HCT116 (cell line): ENCODE measurements at regions not wholly inside any gene's neighbourhood (a gene's known extent, or its start where the extent isn't known, plus 50 kb on each side); places are given as distances from the start of the nearest gene placed in this dataset.
"Not testable (repeated sequence)": the region's sequence is repeated elsewhere in the genome, so short reads cannot be mapped to it uniquely, and the experiment has no call there.

Experiments used
- ATAC-seq: fragments of 200-7000 bp; cut with Tn5 transposase; 2 replicates; pipeline ENCODE4 v1.9.1; 2020; ENCODE audit warnings: mild to moderate bottlenecking, moderate library complexity
- BruUV-seq: library from RNA; stranded (reverse); fragments of 400-500 nt; replicated peaks from 2 replicates; lab custom pipeline; 2021; lab: Mats Ljungman, UMichigan
- CTCF ChIA-PET: fragments of 300-600 bp; sonication (Branson Sonifier 250); formaldehyde crosslinking; loops from one replicate; lab custom pipeline; 2021; ENCODE audit warnings: antibody characterized with exemption; lab: Charles Lee
- POLR2A ChIA-PET: fragments of 300-600, 350-600 bp; sonication (Branson Sonifier 250); formaldehyde crosslinking; loops from one replicate; lab custom pipeline; 2021; ENCODE audit warnings: antibody characterized with exemption; lab: Charles Lee
- RAD21 ChIA-PET, 2 experiments: fragments of 300-600 bp; sonication (Branson Sonifier 250); formaldehyde crosslinking; loops; one replicate each; lab custom pipeline; 2023; ENCODE audit warnings: low total read pairs in 2 of 2; ENCODE audit not compliant: uncharacterized antibody in 2 of 2, unreplicated experiment in 2 of 2, low non-redundant PET in 1 of 2; lab: Charles Lee
- DNase-seq: peaks from one replicate; pipeline ENCODE4 v3.0.0-alpha.2; 2010; ENCODE audit warnings: low read depth, low spot score
- H2AFZ ChIP-seq: fragments of 200-600 bp; shearing (Covaris generic), sonication (generic); 2 replicates; pipeline ENCODE4 v1.6.1; 2017; ENCODE audit warnings: low read depth, mixed run types, mixed read lengths, antibody characterized with exemption, low read length; ENCODE audit not compliant: poor library complexity, severe bottlenecking
- H3K27ac ChIP-seq: 2 replicates; pipeline ENCODE4 v1.5.1; 2012; ENCODE audit warnings: low read depth, low read length
- H3K27me3 ChIP-seq: fragments of 200-600 bp; sonication (generic); 2 replicates; pipeline ENCODE4 v1.6.1; 2016; ENCODE audit warnings: mixed run types, low read length, mixed read lengths; ENCODE audit not compliant: insufficient read depth
- H3K36me3 ChIP-seq, 2 experiments: fragments of 200-500 bp in 1 of 2; fragments of 200-600 bp in 1 of 2; sonication (Bioruptor generic) in 1 of 2; sonication (generic) in 1 of 2; 2 replicates each; pipeline versions ENCODE4 v1.5.1 to v1.6.1; 2014 to 2016; ENCODE audit warnings: low read length in 2 of 2, inconsistent platforms in 1 of 2, mixed read lengths in 1 of 2, mixed run types in 1 of 2; ENCODE audit not compliant: insufficient read depth in 2 of 2, control insufficient read depth in 1 of 2
- H3K4me1 ChIP-seq, 2 experiments: fragments of 200-600 bp in 1 of 2; sonication (generic) in 1 of 2; 2 replicates each; pipeline versions ENCODE4 v1.5.1 to v1.6.1; 2012 to 2017; ENCODE audit warnings: low read length in 2 of 2, inconsistent platforms in 1 of 2, mild to moderate bottlenecking in 1 of 2, mixed read lengths in 1 of 2, mixed run types in 1 of 2, moderate library complexity in 1 of 2; ENCODE audit not compliant: insufficient read depth in 2 of 2, control insufficient read depth in 1 of 2
- H3K4me2 ChIP-seq: fragments of 200-600 bp; sonication (generic); 2 replicates; pipeline ENCODE4 v1.6.1; 2017; ENCODE audit warnings: mixed run types, low read length, mixed read lengths
- H3K4me3 ChIP-seq, 2 experiments: fragments of 200-600 bp in 1 of 2; sonication (generic) in 1 of 2; replicated peaks in 1 of 2; 2 replicates each; pipeline ENCODE4 v1.5.1; 2011 to 2016; ENCODE audit warnings: low read length in 2 of 2, control low read depth in 1 of 2, low read depth in 1 of 2, mild to moderate bottlenecking in 1 of 2, mixed read lengths in 1 of 2, mixed run types in 1 of 2
- H3K79me2 ChIP-seq: fragments of 200-600 bp; sonication (generic); 2 replicates; pipeline ENCODE4 v1.6.1; 2017; ENCODE audit warnings: mild to moderate bottlenecking, mixed run types, low read length, moderate library complexity, mixed read lengths; ENCODE audit not compliant: insufficient read depth
- H3K9ac ChIP-seq: fragments of 200-600 bp; sonication (generic); 2 replicates; pipeline ENCODE4 v1.6.1; 2016; ENCODE audit warnings: low read length, mixed read lengths
- H3K9me2 ChIP-seq: fragments of 200-600 bp; sonication (generic), shearing (Covaris generic); 2 replicates; pipeline ENCODE4 v1.6.1; 2017; ENCODE audit warnings: mixed run types, mild to moderate bottlenecking, moderate library complexity; ENCODE audit not compliant: insufficient read depth
- H3K9me3 ChIP-seq, 2 experiments: fragments of 200-500 bp in 1 of 2; fragments of 200-600 bp in 1 of 2; sonication (Bioruptor generic) in 1 of 2; sonication (generic) in 1 of 2; 2 replicates each; pipeline ENCODE4 v1.6.1; 2014 to 2017; ENCODE audit warnings: low read length in 2 of 2, mixed read lengths in 2 of 2, inconsistent platforms in 1 of 2, low read depth in 1 of 2, mild to moderate bottlenecking in 1 of 2, mixed run types in 1 of 2, moderate library complexity in 1 of 2; ENCODE audit not compliant: control insufficient read depth in 1 of 2, insufficient read depth in 1 of 2
- H4K20me1 ChIP-seq: fragments of 200-600 bp; sonication (generic), shearing (Covaris generic); 2 replicates; pipeline ENCODE4 v1.6.1; 2017; ENCODE audit warnings: mixed run types, mild to moderate bottlenecking, moderate library complexity; ENCODE audit not compliant: insufficient read depth
- CTCF ChIP-seq, 3 experiments: fragments of 200-600 bp in 1 of 3; sonication (generic) in 1 of 3; IDR thresholded peaks in 2 of 3; conservative IDR thresholded peaks in 1 of 3; 2 replicates each; pipeline ENCODE4 v1.5.1; 2012 to 2017; ENCODE audit warnings: low read depth in 2 of 3, low read length in 2 of 3, antibody characterized with exemption in 1 of 3, borderline replicate concordance in 1 of 3, control low read depth in 1 of 3, mild to moderate bottlenecking in 1 of 3, mixed read lengths in 1 of 3, mixed run types in 1 of 3, moderate library complexity in 1 of 3; ENCODE audit not compliant: insufficient read depth in 1 of 3
- ELF1 ChIP-seq: IDR thresholded peaks from 2 replicates; pipeline ENCODE4 v1.6.1; 2012; ENCODE audit warnings: low read depth, borderline replicate concordance
- FOSL1 ChIP-seq: IDR thresholded peaks from 2 replicates; pipeline ENCODE4 v1.6.1; 2012; ENCODE audit warnings: low read depth
- POLR2A ChIP-seq: IDR thresholded peaks from 2 replicates; pipeline ENCODE4 v1.7.0; 2011; ENCODE audit warnings: borderline replicate concordance; ENCODE audit not compliant: insufficient read depth, insufficient read length; ENCODE audit errors: extremely low read depth
- RAD21 ChIP-seq: IDR thresholded peaks from 2 replicates; pipeline ENCODE4 v1.6.1; 2012; ENCODE audit warnings: low read depth, mild to moderate bottlenecking
- REST ChIP-seq: IDR thresholded peaks from 2 replicates; pipeline ENCODE4 v1.6.1; 2012; ENCODE audit warnings: low read depth
- SIN3A ChIP-seq: IDR thresholded peaks from 2 replicates; pipeline ENCODE4 v1.6.1; 2012; ENCODE audit warnings: low read depth
- SRF ChIP-seq: IDR thresholded peaks from 2 replicates; pipeline ENCODE4 v1.6.1; 2012; ENCODE audit warnings: low read depth
- YY1 ChIP-seq: IDR thresholded peaks from 2 replicates; pipeline ENCODE4 v1.6.1; 2011; ENCODE audit warnings: low read length, low read depth, moderate library complexity, mild to moderate bottlenecking; ENCODE audit not compliant: insufficient replicate concordance; ENCODE audit errors: extremely low read depth
- ZFX ChIP-seq: fragments of 450-650 bp; IDR thresholded peaks from 2 replicates; pipeline ENCODE4 v1.6.1; 2017
- ZNF274 ChIP-seq: fragments of 200-500 bp; sonication (Bioruptor generic); IDR thresholded peaks from 2 replicates; pipeline ENCODE4 v1.6.1; 2014; ENCODE audit warnings: mild to moderate bottlenecking, low read depth, low read length, inconsistent platforms
- intact Hi-C: fragments of 100-400 bp; cut with micrococcal nuclease; formaldehyde crosslinking; loops from 2 replicates; pipeline ENCODE4 v1.10.0; 2022
- TF ChIP-seq, protein P1 (sequence below): IDR thresholded peaks from 2 replicates; pipeline ENCODE4 v1.6.1; 2012

DNA sequence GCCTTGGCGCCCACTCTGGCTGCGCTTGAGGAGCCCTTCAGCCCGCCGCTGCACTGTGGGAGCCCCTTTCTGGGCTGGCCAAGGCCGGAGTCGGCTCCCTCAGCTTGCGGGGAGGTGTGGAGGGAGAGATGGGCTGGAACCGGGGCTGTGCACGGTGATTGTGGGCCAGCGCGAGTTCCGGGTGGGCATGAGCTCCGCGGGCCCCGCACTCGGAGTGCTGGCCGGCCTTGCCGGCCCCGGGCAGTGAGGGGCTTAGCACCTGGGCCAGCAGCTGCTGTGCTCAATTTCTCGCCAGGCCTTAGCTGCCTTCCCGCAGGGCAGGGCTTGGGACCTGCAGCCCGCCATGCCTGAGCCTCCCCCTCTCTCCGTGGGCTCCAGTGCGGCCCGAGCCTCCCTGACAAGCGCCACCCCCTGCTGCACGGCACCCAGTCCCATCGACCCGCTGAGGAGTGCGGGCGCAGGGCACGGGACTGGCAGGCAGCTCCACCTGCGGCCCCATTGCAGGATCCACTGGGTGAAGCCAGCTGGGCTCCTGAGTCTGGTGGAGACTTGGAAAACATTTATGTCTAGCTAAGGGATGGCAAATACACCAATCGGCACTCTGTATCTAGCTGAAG is 643.6 kb upstream of the CPEB2 start:
- intact Hi-C loops, ATAC-seq, H3K27me3 ChIP-seq, H3K27ac ChIP-seq, H4K20me1 ChIP-seq, H3K36me3 ChIP-seq, BruUV-seq, H3K9me2 ChIP-seq, H3K4me2 ChIP-seq, H3K79me2 ChIP-seq, H3K9ac ChIP-seq, RAD21 ChIA-PET, DNase-seq, CTCF ChIA-PET, POLR2A ChIA-PET, H3K4me3 ChIP-seq, H3K4me1 ChIP-seq, H2AFZ ChIP-seq, H3K9me3 ChIP-seq: not testable (repeated sequence)

DNA sequence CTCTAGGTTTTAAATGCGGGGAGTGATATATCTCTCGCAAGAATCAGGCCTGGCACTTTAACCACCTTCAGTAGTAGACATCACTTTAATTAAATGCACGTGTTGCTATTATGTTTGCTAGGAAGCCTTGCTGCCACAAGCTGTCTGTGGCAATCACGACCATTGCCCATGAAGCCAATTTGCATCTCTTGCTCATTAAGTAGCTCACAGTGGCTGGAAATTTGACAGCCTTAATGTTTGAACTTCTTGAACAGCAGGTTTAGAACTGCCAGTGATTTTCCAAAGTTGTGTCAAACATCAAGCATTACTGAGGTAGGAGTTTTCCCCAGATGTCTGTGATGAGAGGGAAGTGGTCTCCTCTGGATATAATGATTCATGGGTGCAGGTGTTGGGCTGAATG is 642.3 kb upstream of the CPEB2 start:
- Histone ChIP-seq H2AFZ (no peak overlapping the region), H3K4me2 (no peak overlapping the region), H3K79me2 (no peaks in the 10 kb centered on the region), H3K9me2 (no peaks in the 10 kb centered on the region), H4K20me1 (no peaks in the 10 kb centered on the region), H3K9ac (no peak overlapping the region), H3K27me3 (no peaks in the 10 kb centered on the region), H3K27ac (no peak overlapping the region), H3K36me3 (no peaks in the 10 kb centered on the region), H3K4me1 (no peaks in the 10 kb centered on the region), H3K4me3 (no peak overlapping the region), H3K9me3 (peaks cover 5% of the 10 kb centered on the region in 2 experiments; a peak in 2 of 4 replicates)
- intact Hi-C loops: no loop called here
- no peak for TF ChIP-seq ZNF274
- TF ChIP-seq SIN3A: no peak
- no peak for TF ChIP-seq RAD21
- no peak for TF ChIP-seq YY1
- no peak for TF ChIP-seq POLR2A
- no peak for TF ChIP-seq ZFX
- TF ChIP-seq REST: no peak
- no peak for TF ChIP-seq ELF1
- TF ChIP-seq, protein P1, sequence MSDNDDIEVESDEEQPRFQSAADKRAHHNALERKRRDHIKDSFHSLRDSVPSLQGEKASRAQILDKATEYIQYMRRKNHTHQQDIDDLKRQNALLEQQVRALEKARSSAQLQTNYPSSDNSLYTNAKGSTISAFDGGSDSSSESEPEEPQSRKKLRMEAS: no peak
- TF ChIP-seq SRF: no peak
- no peak for TF ChIP-seq CTCF (IDR thresholded peaks at IDR 0.05 in 2 of 3, conservative IDR thresholded peaks at IDR 0.05 in 1 of 3; ENCODE audit: borderline replicate concordance in 1 of 3, insufficient read depth in 1 of 3, low read depth in 2 of 3, low read length in 2 of 3)
- TF ChIP-seq FOSL1: no peak
- no peak for DNase-seq
- no peak for ATAC-seq
- RAD21 ChIA-PET: no interaction called here
- POLR2A ChIA-PET: no interaction called here
- BruUV-seq: no TSS peak
- CTCF ChIA-PET: no interaction called here
